Osteoblast (primary cell): ENCODE measurements at regions not wholly inside any gene's neighbourhood (a gene's known extent, or its start where the extent isn't known, plus 50 kb on each side); places are given as distances from the start of the nearest gene placed in this dataset.

Source experiments
- DNase-seq: peaks from one replicate; pipeline ENCODE4 v3.0.0; 2011; ENCODE audit warnings: low spot score, mixed read lengths; ENCODE audit not compliant: insufficient read length; ENCODE audit errors: missing footprints
- H2AFZ ChIP-seq: 2 replicates; pipeline ENCODE4 v1.6.0; 2011; ENCODE audit warnings: mild to moderate bottlenecking, low read length
- H3K27ac ChIP-seq: 2 replicates; pipeline ENCODE4 v1.5.1; 2011; ENCODE audit warnings: mild to moderate bottlenecking, low read depth, low read length, moderate library complexity
- H3K27me3 ChIP-seq: 2 replicates; pipeline ENCODE4 v1.6.0; 2012; ENCODE audit warnings: mild to moderate bottlenecking, control low read depth, inconsistent platforms, low read length, moderate library complexity; ENCODE audit not compliant: insufficient read depth
- H3K36me3 ChIP-seq: 2 replicates; pipeline ENCODE4 v1.5.1; 2011; ENCODE audit warnings: mild to moderate bottlenecking, low read length, control low read depth, moderate library complexity; ENCODE audit not compliant: insufficient read depth
- H3K4me1 ChIP-seq: 2 replicates; pipeline ENCODE4 v1.5.1; 2011; ENCODE audit warnings: mild to moderate bottlenecking, low read length, control low read depth, moderate library complexity; ENCODE audit not compliant: insufficient read depth
- H3K4me2 ChIP-seq: 2 replicates; pipeline ENCODE4 v1.6.0; 2011; ENCODE audit warnings: mild to moderate bottlenecking, low read length; ENCODE audit not compliant: insufficient read depth
- H3K4me3 ChIP-seq: fragments of 200-600 bp; sonication (generic); 3 replicates; pipeline ENCODE4 v1.5.1; 2012; ENCODE audit warnings: mild to moderate bottlenecking, low read length, inconsistent platforms; ENCODE audit not compliant: insufficient read depth
- H3K79me2 ChIP-seq: 2 replicates; pipeline ENCODE4 v1.6.0; 2012; ENCODE audit warnings: mild to moderate bottlenecking, low read length, control low read depth, inconsistent platforms; ENCODE audit not compliant: insufficient read depth
- H3K9me3 ChIP-seq: 2 replicates; pipeline ENCODE4 v1.5.1; 2011; ENCODE audit warnings: low read depth, low read length, control low read depth
- H4K20me1 ChIP-seq: 2 replicates; pipeline ENCODE4 v1.6.0; 2012; ENCODE audit warnings: mild to moderate bottlenecking, low read length, control low read depth; ENCODE audit not compliant: insufficient read depth
- TF ChIP-seq, protein P1 (sequence below): IDR thresholded peaks from 2 replicates; pipeline ENCODE4 v1.5.1; 2011; ENCODE audit warnings: mild to moderate bottlenecking, low read depth, low read length, moderate library complexity; ENCODE audit errors: extremely low read depth

- H4K20me1 ChIP-seq, result no peaks in the 10 kb centered on the region
- no peaks in the 10 kb centered on the region for H3K36me3 ChIP-seq
- no peak overlapping the region for H3K27ac ChIP-seq
- DNase-seq, result no peak
- no peak overlapping the region for H3K4me2 ChIP-seq
- no peaks in the 10 kb centered on the region for H3K4me1 ChIP-seq
- H3K27me3 ChIP-seq, result no peaks in the 10 kb centered on the region
- no peaks in the 10 kb centered on the region for H3K79me2 ChIP-seq
- H2AFZ ChIP-seq, result no peak overlapping the region
- TF ChIP-seq, protein P1, sequence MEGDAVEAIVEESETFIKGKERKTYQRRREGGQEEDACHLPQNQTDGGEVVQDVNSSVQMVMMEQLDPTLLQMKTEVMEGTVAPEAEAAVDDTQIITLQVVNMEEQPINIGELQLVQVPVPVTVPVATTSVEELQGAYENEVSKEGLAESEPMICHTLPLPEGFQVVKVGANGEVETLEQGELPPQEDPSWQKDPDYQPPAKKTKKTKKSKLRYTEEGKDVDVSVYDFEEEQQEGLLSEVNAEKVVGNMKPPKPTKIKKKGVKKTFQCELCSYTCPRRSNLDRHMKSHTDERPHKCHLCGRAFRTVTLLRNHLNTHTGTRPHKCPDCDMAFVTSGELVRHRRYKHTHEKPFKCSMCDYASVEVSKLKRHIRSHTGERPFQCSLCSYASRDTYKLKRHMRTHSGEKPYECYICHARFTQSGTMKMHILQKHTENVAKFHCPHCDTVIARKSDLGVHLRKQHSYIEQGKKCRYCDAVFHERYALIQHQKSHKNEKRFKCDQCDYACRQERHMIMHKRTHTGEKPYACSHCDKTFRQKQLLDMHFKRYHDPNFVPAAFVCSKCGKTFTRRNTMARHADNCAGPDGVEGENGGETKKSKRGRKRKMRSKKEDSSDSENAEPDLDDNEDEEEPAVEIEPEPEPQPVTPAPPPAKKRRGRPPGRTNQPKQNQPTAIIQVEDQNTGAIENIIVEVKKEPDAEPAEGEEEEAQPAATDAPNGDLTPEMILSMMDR, result no peak
- no peak overlapping the region for H3K4me3 ChIP-seq
- H3K9me3 ChIP-seq, result no peaks in the 10 kb centered on the region
Observed at GRCh38 chr18:29560270-29560669, 1383.3 kb upstream of the CDH2 start.

GRCh38 chr18:29556070-29556469 is 1379.1 kb upstream of the CDH2 start:
- DNase-seq, result no peak
- Histone ChIP-seq H3K4me2 (no peak overlapping the region), H3K4me3 (no peak overlapping the region), H4K20me1 (no peaks in the 10 kb centered on the region), H3K9me3 (no peaks in the 10 kb centered on the region), H3K27me3 (no peaks in the 10 kb centered on the region), H3K27ac (no peak overlapping the region), H3K79me2 (no peaks in the 10 kb centered on the region), H2AFZ (no peak overlapping the region), H3K4me1 (no peaks in the 10 kb centered on the region), H3K36me3 (no peaks in the 10 kb centered on the region)
- TF ChIP-seq, protein P1, result no peak

GRCh38 chr18:29549759-29550158 is 1372.8 kb upstream of the CDH2 start:
- TF ChIP-seq, protein P1, result no peak
- Histone ChIP-seq H3K27ac (no peak overlapping the region), H3K9me3 (no peaks in the 10 kb centered on the region), H3K4me2 (no peak overlapping the region), H3K79me2 (no peaks in the 10 kb centered on the region), H3K4me3 (no peak overlapping the region), H3K4me1 (no peaks in the 10 kb centered on the region), H2AFZ (no peak overlapping the region), H3K27me3 (no peaks in the 10 kb centered on the region), H4K20me1 (no peaks in the 10 kb centered on the region), H3K36me3 (no peaks in the 10 kb centered on the region)
- DNase-seq, result no peak

GRCh38 chr18:29547626-29548025 is 1370.7 kb upstream of the CDH2 start:
- Histone ChIP-seq H3K79me2 (no peaks in the 10 kb centered on the region), H3K4me1 (no peaks in the 10 kb centered on the region), H3K36me3 (no peaks in the 10 kb centered on the region), H3K4me3 (no peak overlapping the region), H2AFZ (no peak overlapping the region), H3K27ac (no peak overlapping the region), H3K27me3 (no peaks in the 10 kb centered on the region), H3K4me2 (no peak overlapping the region), H4K20me1 (no peaks in the 10 kb centered on the region), H3K9me3 (no peaks in the 10 kb centered on the region)
- DNase-seq, result no peak
- TF ChIP-seq, protein P1, result no peak
